Dermis microvascular lymphatic vessel endothelial cell (primary cell): ENCODE measurements at regions not wholly inside any gene's neighbourhood (a gene's known extent, or its start where the extent isn't known, plus 50 kb on each side); places are given as distances from the start of the nearest gene placed in this dataset.
"Not testable (repeated sequence)": the region's sequence is repeated elsewhere in the genome, so short reads cannot be mapped to it uniquely, and the experiment has no call there.

Experiments
- DNase-seq, 2 donors: peaks; one replicate each; pipeline versions ENCODE4 v3.0.0 to v3.0.0-alpha.2; 2010; ENCODE audit warnings: low read depth in 2 of 2

DNA sequence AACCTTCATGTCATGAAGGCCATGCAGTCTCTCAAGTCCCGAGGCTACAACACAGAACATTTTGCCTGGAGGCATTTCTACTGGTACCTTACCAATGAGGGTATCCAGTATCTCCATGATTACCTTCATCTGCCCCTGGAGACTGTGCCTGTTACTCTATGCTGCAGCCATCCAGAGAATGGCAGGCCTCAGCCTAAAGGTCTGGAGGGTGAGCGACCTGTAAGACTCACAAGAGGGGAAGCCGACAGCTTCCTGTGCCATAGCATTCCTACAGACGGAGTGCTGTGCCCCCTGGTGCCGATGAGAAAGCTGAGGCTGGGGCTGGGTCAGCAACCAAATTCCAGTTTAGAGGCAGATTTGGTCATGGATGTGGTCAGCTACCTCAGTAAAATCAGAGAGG lies 51.3 kb upstream of the CADPS start:
- no peak for DNase-seq

DNA sequence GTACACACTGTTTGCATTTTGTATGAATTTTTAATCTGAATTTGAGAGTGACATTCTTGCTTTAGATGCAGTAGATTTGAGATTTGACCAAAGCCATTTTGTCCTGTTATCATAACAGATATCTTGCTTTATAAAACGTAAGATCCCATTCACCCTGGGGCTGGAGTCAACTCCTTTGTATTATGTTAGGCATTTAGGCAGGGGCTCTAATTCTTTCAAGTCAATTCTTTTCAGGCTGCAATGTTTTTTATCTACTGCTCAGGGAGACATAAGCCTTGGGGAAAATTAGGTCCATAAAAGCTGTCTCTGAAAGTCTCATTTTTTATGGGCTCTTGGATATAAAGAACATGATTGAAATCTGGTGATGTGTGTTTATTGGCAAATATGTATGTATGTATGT lies 53.0 kb upstream of the CADPS start:
- no peak for DNase-seq

DNA sequence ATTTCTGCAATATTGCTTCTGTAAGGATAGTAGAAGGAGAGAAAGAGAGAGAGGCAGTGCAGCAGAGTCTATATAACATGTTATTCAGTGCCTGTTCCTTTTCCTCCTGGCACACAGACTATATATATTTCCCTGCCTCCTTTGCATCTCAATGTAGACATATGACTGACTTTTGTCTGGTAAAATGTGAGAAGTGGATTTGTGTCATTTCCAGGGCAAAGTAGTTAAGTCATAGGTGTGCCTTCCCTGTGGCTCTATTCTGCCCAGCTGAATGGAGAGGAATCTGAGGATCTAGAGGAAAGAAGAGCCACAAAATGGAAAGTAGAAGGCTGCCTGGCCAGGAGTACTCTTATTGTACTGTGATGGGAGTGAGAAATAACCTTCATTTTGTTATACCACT lies 54.6 kb upstream of the CADPS start:
- no peak for DNase-seq

DNA sequence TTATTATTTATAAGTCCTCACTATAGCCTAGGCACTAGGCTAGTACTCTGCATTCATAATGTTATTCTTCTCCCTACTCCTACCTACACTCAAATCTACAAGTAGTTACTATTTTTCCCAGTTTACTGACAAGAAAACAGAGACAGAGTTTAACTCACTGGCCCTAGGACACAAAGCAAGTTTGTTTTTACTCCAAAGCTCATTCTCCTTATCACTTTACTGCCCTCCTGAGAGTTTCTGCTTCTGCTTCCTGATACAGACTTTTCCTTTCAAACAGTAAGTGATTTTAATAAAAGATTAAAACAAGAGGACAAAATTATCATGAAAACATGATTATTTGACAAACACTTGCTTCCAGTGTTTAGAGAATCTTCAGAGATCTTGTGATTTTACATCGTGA lies 60.6 kb upstream of the CADPS start:
- DNase-seq: no peak

DNA sequence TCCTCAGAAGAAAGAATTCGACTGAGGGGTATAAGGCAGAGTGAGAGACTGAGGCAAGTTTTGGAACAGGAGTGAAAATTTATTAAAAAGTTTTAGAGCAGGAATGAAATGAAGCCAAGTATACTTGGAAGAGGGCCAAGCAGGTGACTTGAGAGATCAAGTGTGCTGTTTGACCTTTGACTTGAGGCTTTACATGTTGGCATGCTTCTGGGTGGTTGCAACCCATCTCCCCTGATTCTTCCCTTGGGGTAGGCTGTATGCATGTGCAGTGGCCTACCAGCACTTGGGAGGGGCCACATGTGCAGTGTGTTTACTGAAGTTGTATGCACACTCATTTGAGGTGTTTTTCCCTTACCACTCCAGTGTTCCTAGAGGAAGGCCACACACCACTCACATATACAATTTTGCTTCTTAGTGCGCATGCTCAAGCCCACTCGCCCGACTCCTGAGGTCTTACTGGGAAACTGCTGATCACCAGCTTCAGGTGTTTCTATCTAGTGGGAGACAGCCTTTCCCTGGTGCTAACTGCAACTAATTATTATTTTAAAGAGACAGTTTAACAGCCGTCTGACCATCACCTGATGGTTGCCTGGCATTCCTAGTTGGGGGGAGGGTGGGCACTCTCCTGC lies 61.5 kb upstream of the CADPS start:
- no peak for DNase-seq

DNA sequence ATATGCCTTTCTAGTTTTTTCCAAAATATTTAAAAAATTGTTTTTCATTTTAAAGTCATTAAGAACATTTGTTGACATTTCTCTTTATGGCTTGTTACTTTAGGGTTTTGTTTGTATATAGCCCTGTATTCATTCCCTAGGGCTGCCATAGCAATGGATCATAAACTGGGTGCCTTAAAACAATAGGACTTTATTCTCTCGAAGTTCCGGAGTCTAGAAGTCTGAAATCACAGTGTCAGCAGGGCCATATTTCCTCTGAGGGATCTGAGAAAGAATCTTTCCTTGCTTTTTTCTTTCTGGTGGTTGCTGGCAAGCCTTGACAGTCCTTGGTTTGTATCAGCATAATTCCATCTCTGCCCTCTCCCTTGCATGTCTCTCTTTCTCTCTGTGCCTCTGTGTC lies 63.4 kb upstream of the CADPS start:
- DNase-seq: no peak

DNA sequence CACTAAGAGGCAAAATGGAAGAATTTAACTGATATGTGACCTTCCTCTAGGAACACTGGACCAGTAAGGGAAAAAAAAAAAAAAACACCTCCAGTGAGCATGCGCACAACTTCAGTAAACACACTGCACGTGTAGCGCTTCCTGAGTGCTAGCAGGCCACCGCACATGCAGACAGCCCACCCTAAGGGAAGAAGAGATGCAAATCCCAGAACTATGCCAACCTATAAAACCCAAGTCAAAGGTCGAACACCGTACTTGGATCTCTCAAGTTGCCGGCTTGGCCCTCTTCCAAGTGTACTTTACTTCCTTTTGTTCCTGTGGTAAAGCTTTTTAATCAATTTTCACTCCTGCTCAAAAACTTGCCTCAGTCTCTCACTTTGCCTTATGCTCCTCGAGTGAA lies 64.5 kb upstream of the CADPS start:
- DNase-seq: no peak

DNA sequence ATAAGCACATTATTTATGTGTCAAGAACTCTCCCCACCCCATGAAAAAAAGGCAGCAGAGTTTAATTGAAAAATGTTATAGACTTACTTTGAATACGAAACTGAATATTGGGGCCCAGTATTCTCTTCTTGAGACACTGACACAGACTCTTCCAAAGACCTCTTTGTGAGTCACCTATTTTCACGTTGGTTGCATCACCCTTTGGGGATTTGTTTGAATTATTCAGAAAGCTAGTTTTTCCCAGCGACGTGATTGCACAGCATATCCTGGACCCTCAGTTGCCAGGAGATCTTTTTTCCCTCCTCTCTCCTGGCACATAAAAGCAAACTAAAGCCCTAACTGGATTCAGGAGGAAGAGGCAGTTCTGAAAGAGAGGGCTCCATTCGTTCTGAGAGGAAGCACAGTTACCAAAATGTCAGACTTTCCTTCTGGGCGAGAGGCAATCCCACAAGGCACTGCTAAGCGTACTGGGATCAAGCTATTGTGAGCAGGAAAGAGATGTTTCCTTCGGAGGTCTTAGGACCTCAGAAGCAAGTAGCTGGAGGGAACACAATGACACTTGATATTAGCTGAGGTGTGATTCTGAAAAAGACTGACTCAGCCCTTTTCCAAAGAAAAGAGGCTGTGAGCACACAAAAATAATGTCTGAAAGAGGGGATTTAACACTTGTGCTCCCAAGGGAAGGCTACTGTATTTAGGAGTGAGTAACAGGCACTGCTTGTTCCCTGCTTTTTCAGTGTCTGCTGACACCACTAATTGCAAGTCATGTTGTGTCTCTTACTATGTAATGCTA lies 65.8 kb upstream of the CADPS start:
- DNase-seq: no peak

DNA sequence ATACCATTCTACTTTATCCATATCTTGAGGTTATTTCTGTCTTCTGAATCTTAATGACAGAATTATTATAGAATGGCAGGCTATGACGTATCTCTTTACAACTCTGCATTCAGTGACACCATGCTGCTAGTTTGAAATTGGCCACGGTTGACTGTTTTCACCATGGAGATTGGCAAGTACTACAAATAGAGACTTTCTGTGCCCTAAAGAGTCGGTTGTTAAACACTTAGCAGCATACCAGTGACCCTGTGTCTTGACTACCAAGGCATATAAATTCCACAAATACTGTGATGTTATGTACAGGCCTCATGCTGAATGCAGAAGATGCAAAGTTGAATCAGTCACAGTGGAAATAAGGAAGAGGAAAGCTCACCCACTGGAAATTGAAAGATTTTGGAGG lies 67.0 kb upstream of the CADPS start:
- no peak for DNase-seq

DNA sequence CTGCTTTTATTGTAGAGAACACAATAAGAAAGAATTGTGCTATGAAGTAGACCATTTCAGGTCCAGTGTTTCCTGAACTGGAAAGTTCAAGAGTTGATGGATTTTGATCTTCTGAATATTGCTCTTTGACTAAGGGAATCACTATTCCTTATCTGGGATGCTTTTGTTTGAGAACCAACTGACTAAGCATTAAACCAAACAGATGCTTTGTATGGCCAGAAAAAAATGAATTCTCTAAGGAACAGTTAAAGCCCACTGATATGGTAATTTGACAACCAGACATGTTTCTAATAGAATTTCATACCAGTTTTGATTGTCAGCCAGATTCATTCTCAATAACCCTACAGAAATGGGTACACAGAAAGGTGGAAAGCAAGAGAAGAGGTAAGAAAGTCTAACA lies 67.5 kb upstream of the CADPS start:
- DNase-seq: no peak

DNA sequence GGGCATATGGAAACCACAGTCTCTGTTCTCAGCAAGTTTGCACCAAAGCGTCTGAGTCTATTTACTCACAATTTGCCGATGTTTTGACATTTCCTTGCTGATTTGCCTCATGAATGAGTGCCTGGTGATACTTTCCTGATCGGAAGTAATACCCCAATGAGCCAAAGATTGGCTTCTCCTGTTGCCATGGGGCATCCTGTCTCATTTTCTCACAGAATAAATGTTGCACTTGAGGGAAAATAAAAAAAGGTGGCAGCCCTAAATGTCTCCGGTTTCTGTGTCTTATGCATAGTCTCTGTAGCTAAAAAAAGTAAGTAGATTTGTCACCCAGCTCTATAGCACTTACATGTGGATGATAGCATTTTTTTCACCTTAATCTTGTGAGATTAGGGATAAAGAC lies 73.7 kb upstream of the CADPS start:
- no peak for DNase-seq

DNA sequence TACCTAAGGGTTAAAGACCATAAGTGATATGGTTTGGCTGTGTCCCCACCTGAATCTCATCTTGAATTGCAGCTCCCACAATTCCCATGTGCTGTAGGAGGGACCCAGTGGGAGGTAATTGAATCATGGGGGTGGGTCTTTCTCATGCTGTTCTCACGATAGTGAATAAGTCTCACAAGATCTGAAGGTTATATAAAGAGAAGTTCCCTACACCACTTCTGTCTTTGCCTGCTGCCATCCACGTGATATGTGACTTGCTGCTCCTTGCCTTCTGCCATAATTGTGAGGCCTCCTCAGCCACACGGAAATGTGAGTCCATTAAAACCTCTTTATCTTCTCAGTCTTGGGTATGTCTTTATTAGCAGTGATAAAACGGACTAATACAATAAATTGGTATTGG lies 75.0 kb upstream of the CADPS start:
- no peak for DNase-seq

DNA sequence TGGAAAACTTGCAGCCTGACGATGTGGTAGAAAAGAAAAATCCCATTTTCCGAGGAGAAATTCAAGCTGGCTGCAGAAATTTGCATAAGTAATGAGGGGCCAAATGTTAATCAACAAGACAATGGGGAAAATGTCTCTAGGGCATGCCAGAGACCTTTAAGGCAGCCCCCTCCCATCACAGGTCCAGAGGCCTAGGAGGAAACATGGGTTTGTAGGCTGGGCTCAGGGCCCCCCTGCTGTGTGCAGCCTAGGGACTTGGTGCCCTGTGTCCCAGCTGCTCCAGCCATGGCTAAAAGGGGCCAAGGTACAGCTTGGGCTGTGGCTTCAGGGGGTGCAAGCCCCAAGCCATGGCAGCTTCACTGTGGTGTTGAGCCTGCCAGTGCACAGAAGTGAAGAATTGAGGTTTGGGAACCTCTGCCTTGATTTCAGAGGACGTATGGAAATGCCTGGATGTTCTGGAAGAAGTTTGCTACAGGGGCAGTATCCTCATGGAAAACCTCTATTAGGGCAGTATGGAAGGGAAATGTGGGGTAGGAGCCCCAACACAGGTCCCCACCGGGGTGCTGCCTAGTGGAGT lies 75.9 kb upstream of the CADPS start:
- DNase-seq: no peak

DNA sequence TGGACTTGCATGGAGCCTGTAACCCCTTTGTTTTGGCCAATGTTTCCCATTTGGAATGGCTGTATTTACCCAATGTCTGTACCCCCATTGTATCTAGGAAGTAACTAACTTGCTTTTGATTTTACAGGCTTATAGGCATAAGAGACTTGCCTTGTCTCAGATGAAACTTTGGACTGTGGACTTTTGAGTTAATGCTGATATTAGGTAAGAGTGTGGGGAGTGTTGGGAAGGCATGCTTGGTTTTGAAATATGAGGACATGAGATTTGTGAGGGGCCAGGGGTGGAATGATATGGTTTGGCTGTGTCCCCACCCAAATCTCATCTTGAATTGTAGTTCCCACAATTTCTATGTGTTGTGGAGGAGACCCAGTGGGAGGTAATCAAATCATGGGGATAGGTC lies 76.7 kb upstream of the CADPS start:
- DNase-seq: not testable (repeated sequence)

DNA sequence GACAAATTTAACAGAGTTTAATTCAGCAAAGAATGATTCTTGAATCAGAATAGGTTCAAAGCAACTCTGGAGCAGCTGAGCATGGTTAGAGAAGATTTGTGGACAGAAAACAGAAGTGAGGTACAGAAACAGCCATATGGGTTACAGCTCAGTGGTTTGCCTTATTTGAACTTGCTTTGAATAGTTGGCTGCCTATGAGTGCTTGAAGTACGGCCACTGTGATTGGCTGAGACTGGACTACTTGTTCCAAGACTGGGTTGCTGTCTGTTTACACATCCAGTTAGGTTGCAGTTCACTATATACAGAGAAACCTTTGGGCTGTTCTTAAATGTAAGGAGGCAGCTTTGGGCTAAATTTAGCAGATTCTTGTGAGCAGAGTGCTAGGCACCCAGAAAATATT lies 79.4 kb upstream of the CADPS start:
- no peak for DNase-seq

DNA sequence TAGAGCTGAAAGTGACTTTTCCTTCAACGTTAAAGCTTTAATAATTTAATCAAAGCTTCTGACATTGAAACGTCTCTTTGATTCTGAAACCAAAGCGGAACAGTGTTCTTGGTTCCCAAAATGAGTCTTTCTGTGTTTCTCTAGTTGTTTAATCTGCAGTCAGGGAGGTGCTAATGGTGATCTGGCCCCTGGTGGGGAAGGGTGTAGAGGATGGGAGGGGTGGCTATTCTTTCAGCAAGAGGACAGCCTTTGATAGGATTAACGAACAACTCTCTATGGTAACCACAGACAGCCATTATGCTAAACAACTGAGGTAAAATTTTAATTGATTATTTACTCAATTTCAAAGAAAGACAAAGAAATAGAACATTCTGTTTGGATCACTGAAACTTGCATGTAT lies 79.9 kb upstream of the CADPS start:
- no peak for DNase-seq

DNA sequence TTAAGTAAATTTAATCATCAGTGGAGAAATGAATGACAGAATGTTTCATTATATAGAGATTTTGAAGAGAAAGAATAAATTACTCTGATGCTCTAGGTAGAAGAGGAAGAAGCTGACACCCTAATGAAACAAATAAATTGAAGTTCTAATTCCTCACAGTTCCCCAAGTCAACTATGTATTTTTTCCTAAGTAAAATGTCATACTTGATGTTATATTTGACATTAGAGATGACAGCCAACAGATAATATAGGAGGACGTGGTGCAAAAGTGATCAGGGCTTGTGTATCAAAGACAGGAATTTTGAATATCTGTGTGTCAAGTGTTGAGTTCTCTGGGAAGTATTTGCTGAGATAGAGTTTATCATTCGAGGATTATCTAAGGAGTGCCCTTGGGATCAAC lies 81.2 kb upstream of the CADPS start:
- DNase-seq: no peak

DNA sequence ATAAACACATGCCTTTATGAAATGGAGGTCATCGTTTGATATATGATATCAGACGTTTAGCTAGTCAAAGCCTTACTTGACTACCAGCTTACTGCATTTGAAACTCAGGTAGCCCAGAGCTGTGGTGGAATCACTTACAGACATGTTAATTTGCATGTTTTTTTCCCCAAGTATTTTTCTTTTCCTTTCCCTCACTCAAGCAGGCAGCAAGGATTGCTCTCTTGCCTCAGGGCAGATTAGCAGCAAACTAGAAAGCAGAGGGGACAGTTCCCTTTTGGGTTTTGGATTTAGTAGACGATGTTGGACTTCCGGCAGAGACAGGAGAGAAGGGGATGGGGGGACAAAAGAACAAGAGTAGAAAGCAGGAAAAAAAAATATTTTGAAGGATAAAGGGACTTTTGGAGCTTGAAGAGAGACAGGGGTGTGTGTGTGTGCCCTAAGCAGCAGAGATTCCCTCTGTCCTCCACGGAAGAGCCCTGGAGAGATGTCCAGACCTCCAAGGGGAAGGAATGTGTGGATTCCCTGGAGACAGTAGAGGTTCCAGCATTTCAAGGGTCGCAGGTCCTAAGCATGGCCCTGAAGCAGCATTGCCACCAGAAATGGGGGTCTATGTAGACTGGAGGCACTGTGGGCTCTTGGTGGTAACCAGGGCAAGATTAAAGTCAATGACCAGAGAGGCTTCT lies 86.8 kb upstream of the CADPS start:
- no peak for DNase-seq

DNA sequence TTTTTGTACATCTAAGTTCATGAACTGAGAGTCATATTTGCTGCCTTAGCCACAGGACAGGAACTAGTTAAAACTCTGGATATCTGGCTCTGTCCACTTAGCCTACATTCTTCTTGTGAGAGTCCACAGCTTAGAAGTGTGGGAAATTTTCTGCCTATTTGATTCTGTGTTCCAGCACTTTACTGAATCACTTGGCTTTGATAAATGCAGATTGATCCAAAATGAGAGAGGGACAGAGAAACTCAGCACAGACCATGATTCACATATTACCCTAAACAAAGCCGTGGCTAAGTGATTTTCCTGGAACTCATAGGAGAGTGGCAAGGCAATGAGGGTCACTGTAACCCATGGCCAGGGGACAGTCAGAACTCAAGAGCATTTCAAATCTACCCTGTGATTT lies 87.5 kb upstream of the CADPS start:
- no peak for DNase-seq

DNA sequence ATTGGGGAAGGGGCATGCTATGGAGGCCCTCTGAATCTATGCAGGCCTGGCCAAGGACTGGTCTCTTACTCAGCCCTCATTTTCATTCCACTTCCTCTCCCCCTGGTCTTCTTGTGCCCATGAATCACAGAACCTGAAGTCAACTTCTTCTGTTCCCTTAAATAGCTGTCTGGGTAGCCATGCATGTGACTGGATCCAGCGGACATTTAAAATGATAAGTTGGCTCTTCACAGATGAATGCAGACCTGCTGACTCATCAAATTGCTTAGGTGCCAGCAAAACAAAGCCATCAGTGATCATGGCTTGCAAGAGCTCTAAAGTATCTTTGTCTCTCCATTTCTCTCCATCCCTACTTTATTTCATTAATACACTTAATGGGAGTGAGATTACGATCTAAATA lies 90.1 kb upstream of the CADPS start:
- DNase-seq: no peak

DNA sequence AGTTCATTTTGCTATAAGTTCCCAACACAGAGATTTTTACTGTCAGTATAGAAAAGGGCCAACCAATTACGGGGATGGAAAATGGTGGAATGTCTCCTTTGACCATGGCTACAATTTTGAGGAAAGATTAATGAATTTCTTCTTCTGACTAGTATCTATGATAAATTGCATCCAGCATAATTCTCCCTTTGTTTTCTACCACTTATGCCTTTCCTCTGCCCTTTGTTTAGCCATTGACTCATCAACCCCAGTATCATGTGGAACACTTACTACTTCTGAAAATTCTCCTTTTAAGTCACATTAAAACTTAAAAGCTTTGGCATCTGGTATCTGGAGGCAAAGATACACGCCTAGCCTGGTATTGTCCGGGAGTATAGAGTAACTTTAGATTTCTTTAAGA lies 92.9 kb upstream of the CADPS start:
- DNase-seq: no peak

DNA sequence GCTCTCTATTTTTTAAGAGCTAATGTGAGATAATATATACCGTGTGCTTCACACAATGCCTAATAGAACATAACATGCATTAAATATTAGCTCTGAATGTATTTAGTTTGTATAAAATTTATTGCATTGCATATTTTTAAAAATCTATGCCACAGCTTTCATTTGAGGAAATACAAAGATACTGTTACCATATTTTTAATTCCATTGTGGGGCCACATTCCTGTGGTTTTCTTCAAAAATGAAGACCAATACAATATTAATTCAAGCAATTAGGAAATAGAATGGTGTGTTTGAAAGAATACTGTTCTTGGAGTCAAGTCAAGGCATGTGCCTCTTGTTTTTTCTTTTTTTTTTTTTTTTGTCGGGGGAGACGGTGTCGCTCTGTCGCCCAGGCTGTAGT lies 95.4 kb upstream of the CADPS start:
- no peak for DNase-seq

DNA sequence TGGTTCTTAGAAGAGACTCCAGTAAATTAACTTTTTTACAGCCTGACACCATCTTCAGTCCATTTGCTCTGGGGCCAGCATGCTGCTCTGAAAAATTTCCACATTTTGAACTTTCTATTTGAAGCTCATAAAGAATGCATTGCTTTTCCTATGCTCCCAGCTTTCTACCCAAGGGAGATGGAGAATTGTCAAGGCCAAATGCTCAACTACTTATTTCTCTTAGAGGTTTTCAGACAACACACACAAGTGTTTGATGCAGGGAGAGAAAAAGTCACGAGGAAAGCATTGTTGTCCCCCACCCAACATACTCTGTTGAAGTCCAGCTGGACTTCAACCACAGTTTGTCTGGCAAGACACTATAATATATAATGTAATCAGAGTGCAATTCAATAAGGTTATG lies 100.3 kb upstream of the CADPS start:
- DNase-seq: no peak
